GDM1 (cell line): ENCODE measurements at regions not wholly inside any gene's neighbourhood (a gene's known extent, or its start where the extent isn't known, plus 50 kb on each side); places are given as distances from the start of the nearest gene placed in this dataset.
"Not testable (repeated sequence)": the region's sequence is repeated elsewhere in the genome, so short reads cannot be mapped to it uniquely, and the experiment has no call there.

Source experiments
- DNase-seq: peaks from one replicate; lab custom pipeline; 2025; lab: John Stamatoyannopoulos, UW

DNA sequence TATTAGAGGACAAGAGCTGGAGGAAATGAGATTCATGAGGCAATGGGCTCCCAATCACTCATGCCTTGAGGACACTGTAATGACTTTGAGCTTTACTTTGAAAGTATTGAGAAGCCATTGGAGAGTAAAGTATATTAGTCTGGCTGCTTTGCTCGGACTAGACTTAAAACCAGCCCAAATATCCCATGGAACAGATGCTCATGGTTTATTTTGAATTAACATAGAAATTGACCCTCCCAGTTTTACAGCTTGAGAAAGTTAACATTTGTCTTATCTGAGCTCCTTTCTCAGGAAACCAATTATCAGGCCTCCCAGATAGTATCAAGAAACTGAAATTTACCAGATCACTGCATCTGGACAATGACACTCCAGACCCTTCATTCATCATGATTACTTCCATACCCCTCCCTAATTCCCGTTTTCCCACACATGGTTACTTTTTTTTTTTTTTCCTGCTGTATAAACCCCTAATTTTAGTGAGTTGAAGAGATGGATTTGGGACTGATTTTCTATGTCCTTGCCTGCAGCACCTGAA lies 270.8 kb upstream of the SMIM30 start:
- DNase-seq, result no peak

GRCh38 chr7:113383638-113384037 lies 265.3 kb upstream of the SMIM30 start:
- no peak for DNase-seq

DNA sequence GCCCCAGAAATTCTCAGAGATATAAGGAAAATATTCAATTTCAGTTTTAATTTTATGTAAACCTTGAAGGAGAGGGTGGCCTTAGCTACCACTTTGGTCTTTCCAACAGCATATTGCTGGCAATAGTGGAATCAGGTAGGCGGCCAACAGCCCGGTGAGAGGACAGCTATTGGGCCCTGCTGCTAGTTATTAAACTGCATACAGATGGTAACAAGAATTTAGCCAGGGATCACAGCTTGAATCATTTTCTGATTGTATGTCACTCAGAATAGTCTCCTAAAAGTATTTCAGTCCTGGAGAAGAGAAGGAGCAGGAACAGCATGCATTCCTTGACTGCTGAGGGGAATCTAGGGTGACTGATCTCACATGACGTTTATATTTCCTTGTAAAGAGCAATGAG lies 261.4 kb upstream of the SMIM30 start:
- no peak for DNase-seq

- DNase-seq, result no peak
Measured at GRCh38 chr7:113374955-113375354, 256.6 kb upstream of the SMIM30 start.

DNA sequence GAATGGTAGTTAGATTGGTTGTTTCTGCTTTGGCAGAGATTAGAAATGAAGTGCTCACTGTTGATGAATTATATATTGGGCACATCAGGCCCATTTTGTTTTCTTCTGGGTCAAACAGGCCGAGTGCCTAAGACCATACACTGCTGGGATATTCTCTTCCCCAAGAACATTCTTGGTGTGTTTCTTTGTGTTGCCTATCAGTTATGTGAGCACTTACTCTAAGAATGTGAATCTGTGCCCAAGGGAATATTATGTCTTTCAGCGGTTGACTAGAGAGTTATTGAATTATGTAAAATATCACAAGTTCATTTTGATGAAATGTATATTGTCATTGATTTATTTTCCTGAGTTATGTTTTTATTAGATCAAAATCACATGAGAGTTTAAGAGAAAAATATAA lies 255.5 kb upstream of the SMIM30 start:
- DNase-seq, result no peak

- DNase-seq, result no peak
Measured at GRCh38 chr7:113371416-113372043, 253.2 kb upstream of the SMIM30 start.

DNA sequence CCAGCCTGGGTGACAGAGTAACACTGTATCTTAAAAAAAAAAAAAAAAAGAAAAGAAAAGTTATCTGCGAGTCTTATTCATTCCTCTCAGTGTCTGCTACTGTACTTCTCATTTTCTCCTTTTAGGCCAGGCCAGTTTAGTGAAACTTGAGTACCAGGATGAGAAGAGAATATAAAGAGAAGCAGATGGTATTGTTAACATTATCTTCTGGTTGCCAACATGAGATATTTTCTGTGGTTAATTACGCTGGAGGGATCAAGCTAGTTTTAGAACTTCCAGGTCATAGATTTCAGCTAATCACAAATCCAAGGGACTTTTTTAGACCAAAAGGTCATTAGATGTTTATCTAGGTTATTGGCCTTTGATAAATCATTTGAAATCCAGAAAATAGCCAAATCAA lies 252.6 kb upstream of the SMIM30 start:
- DNase-seq, result no peak

DNA sequence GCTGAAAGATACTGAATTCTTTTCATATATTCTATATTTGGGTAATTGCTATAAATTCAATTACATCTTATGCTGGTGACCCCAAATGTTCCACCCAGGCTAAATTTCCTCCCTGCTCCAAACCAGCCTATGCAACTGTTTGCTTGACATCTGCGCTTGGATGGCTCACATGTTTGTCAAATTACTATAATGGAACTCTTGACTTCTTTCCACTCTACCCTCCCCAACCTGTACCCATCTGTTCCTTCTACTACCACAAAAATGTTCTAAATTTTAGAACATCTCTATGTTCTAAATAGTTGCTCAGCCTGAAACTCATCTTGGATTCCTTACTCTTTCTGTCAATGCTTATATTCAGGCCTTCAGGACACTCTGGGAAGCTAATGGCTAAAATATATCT lies 249.9 kb upstream of the SMIM30 start:
- no peak for DNase-seq

- DNase-seq, result no peak
Measured at GRCh38 chr7:113367041-113367586, 248.8 kb upstream of the SMIM30 start.

DNA sequence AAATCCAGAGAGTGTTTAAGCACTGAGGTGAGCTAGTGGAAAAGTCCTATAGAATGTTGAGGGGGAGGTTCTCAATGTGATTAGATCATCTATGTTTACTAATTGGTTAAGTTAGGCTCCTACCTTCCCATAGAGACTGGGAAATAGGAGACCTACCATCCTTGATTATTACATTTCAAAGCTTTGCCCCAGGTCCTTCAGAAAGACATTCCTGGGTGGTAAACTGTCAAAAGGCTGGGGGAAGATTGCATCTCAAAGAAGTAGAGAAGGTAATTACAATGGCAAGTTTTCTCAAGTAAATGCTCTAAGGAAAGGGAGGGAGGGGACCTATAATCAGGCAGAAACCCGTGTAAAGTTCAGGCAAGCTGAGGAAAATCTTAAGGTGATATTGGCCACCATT lies 247.8 kb upstream of the SMIM30 start:
- no peak for DNase-seq

DNA sequence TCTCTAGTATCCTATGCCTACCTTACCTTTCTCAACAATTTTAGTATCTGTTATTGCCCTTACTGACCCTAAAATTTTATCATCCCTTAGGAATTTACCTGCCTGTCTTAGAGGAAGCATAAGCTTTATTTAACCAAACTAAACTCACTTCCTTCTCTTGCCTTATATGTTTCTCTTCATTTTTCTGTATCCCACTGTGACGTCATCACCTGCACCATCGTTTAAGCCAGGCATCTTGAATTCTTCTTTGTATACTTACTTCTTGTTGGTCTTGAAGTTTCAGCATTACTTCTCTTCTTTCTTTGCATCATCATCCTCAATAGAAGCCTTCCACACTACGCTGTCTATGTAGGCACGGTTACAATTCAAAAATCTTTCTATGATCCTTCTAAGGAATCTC lies 231.0 kb upstream of the SMIM30 start:
- DNase-seq, result no peak

- DNase-seq, result no peak
Measured at GRCh38 chr7:113339661-113340060, 221.3 kb upstream of the SMIM30 start.

DNA sequence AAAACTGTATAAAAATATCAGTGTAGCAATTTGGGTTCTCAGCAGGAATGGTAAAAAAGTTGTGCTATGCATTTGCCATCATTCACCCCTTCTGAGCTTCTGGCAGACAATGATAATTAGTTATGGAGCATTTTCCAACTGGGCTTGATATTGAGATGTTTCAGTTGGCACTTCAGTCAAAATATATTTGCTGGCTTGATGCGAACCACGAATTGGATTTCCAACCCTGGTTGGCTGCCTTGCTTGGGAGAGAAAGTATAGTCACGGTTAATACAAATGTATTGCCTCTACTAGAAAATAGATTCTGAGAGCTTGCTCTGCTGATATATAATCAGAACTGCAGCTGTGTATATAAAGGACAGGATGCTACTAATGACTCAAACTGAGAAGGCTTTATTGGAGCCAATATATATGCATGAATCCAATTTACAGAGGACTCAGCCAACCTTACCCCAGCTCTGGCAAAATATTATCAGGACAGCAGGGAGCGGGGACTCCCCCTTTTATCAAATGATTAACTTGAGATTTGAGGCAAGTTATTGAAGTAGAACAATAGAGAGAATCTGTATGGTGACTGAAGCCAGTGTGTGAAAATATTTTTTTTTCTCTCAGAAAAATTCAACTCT lies 219.8 kb upstream of the SMIM30 start:
- no peak for DNase-seq

- not testable (repeated sequence) for DNase-seq
Measured at GRCh38 chr7:113336838-113337237, 218.5 kb upstream of the SMIM30 start.

DNA sequence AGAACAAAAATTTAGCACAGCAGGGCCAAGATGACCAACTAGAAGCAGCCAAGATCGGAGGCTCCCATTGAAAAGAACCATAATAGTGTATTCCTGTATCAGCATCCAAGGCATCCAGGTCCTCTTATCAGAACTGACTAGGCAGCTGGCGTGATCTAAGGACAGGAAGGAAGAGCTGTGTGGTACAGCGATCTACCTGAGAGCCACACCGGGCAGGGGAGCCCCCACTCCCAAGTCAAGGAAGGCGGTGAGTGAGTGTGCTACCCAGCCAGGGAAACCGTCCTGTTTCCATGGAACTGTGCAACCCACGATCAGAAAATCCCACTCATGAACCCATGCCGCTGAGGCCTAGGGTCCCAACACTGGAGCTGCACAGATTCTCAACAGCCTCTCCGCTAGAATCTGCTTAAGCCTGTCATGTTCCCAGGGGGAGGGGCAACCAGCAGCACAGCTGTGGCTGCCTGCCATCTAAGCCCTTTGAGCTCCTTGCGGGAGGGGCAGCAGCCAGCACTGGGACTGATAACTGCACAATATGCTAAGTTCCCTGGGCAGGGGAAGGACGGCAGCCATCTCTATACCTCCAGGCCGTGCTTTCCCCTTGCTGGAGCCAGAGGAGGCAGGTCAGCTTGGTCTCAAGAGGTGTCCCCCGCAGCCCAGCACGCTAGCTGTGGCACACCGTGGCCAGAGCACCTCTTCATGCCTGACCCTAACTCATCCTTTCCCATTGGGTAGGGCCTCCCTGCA lies 213.0 kb upstream of the SMIM30 start:
- no peak for DNase-seq

- DNase-seq, result no peak
Measured at GRCh38 chr7:113321201-113321600, 202.8 kb upstream of the SMIM30 start.

- no peak for DNase-seq
Measured at GRCh38 chr7:113320419-113320818, 202.1 kb upstream of the SMIM30 start.

- no peak for DNase-seq
Measured at GRCh38 chr7:113314594-113314993, 196.2 kb upstream of the SMIM30 start.

DNA sequence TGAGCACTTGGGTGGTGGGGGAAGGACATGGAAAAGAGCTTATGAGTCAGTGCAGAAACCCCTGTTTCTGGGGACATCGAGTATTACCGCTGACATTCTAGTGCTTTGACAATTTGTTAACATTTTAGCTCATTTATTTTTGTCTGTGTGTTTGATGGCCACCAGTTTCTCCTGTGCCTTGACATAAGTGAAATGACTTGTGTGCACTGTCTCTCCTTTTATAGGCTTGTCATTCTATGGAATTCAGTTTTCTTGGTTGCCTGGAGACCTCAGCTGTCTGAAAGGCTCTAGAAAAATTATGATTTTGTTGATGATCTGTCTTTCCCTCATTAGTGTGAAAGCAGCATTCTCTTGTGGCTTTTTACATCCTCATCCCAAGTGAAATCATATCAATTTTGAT lies 190.0 kb upstream of the SMIM30 start:
- DNase-seq, result no peak

DNA sequence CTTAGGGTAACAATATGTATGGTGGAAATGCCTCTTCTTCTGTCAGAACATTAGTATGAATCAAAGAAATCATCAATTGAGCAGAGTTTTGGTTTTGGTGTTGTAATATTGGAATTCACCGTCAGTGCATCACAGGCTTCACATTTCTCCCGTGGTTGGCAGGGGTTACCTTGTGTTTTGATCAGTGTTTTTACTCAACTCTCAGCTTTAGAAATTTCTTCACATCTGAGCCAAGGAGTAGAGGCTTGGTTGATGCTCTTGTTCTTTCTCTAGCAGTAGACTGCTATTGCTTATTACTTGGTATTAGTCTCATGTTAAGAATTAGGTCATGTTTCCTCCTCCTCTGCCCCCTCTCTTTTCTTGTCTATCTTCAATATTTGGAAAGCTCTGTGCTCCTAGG lies 188.8 kb upstream of the SMIM30 start:
- no peak for DNase-seq

DNA sequence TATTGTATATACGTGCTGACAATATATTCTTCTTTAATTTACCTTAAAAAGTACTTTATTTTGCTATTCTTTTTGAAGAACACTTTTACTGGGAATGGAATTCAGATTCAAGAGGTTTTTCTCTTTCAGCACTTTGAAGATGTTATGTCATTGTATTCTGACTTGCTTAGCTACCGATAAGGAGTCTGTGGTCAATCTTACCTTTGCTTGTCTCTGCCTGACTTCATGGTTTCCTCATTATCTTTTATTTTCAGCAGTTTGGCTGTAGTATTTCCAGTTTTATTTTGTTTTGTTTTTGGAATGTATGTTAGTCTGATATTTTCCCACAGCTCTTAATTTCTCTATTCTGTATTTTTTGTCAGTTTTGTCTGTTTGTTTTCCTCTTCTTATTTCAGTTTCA lies 187.9 kb upstream of the SMIM30 start:
- no peak for DNase-seq

- DNase-seq, result no peak
Measured at GRCh38 chr7:113304104-113304503, 185.8 kb upstream of the SMIM30 start.

- DNase-seq, result not testable (repeated sequence)
Measured at GRCh38 chr7:113303388-113303787, 185.0 kb upstream of the SMIM30 start.
